ENCODE measurements at regions not wholly inside any gene's neighbourhood (a gene's known extent, or its start where the extent isn't known, plus 50 kb on each side); places are given as distances from the start of the nearest gene placed in this dataset.

- TF ChIP-seq CTCF (IDR thresholded peaks at IDR 0.05) = no peak
- TF ChIP-seq POLR2A (IDR thresholded peaks at IDR 0.05) = no peak
- no peak for TF ChIP-seq POLR2AphosphoS5 (IDR thresholded peaks at IDR 0.05)
These were observed 209.2 kb upstream of the HMGA2 start for GRCh38 chr12:65615118-65615517.
